ENCODE measurements at regions not wholly inside any gene's neighbourhood (a gene's known extent, or its start where the extent isn't known, plus 50 kb on each side); places are given as distances from the start of the nearest gene placed in this dataset.

- Histone ChIP-seq H3K4me3 (ENCODE audit: low read length in 2 of 2) (no peak overlapping the region), H3K27me3 (ENCODE audit: control insufficient read depth in 1 of 2, insufficient read depth in 2 of 2, low read length in 2 of 2) (peaks cover 4 to 6% of the 10 kb centered on the region in 2 donors), H3K4me1 (ENCODE audit: control insufficient read depth, insufficient read depth, low read length) (peaks cover 6% of the 10 kb centered on the region), H3K9me3 (ENCODE audit: control insufficient read depth in 2 of 2, low read length in 2 of 2) (no peaks in the 10 kb centered on the region), H3K36me3 (ENCODE audit: control insufficient read depth in 2 of 2, insufficient read depth in 2 of 2, low read length in 2 of 2) (no peaks in the 10 kb centered on the region), H3K9ac (ENCODE audit: low read length in 2 of 2) (no peak overlapping the region), H3K27ac (ENCODE audit: low read length) (no peak overlapping the region)
Observed at GRCh38 chr2:238793306-238793705, 54.6 kb upstream of the TWIST2 start.

DNA sequence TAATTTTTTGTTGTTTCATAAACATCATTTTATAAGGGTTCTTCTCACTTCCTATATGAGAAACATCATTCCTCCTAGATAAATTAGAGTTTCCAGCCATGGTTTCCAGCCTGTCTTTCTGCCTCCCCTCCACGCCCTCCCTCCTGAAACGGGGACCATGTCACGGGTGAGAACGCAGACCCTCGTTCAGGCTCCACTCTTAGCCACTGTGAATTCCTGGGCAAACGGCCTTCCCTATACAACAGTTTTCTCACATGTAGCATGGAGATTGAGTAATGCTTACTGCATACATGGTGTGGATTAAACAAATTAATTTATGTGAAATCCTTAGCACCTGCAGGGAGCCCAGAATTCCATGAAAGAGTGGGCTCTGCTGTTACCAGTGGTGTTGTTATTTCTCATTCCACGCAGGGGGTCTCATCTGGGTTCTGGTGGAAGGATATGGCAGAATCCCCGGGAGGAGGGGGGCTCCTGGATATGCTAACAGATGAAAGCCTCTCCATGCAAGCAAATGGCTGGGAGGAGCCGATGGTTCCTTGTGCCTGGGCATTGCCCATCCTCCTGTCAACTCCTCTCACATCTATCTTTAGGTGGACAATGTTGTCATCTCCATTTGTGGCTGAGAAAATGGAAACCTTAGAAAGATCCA is 54.0 kb upstream of the TWIST2 start:
- Histone ChIP-seq H3K27me3 (ENCODE audit: control insufficient read depth in 1 of 2, insufficient read depth in 2 of 2, low read length in 2 of 2) (peaks cover 4 to 6% of the 10 kb centered on the region in 2 donors), H3K4me3 (ENCODE audit: low read length in 2 of 2) (no peak overlapping the region), H3K9me3 (ENCODE audit: control insufficient read depth in 2 of 2, low read length in 2 of 2) (no peaks in the 10 kb centered on the region), H3K9ac (ENCODE audit: low read length in 2 of 2) (no peak overlapping the region), H3K4me1 (ENCODE audit: control insufficient read depth, insufficient read depth, low read length) (peaks cover 6% of the 10 kb centered on the region), H3K27ac (ENCODE audit: low read length) (no peak overlapping the region), H3K36me3 (ENCODE audit: control insufficient read depth in 2 of 2, insufficient read depth in 2 of 2, low read length in 2 of 2) (no peaks in the 10 kb centered on the region)

DNA sequence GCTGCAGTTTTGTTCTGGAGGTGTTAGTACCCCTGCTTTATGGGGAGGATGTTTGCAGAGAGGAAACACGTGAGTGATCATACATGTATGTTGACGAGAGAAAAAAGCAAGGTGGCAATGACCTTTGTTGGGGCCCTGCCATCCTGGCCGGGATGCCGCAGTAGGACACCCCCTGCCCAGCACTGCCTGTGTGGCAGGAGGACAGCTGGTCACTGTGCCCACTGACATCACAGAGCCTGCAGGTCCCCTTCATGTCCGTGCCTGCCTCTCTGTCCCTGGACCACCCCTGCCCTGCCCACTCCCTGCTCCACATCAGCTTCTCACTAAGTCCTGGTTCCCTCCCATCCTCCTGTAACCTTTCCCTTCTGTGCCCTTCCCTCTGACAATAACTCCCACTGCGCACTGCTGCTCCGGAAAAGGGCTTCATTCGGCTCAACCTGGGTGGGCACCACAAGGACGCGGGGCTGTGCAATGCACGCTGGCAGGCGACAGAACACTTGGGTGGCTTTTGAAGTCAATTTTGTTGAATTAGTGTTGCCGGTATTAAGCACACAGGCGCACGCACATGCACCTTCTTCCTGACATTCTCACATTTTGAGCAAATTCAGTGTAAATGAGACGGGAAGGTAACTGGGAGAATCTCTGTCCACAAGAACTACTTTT is 51.5 kb upstream of the TWIST2 start:
- Histone ChIP-seq H3K27ac (ENCODE audit: low read length) (no peak overlapping the region), H3K36me3 (ENCODE audit: control insufficient read depth in 2 of 2, insufficient read depth in 2 of 2, low read length in 2 of 2) (no peaks in the 10 kb centered on the region), H3K4me1 (ENCODE audit: control insufficient read depth, insufficient read depth, low read length) (no peaks in the 10 kb centered on the region), H3K4me3 (ENCODE audit: low read length in 2 of 2) (no peak overlapping the region), H3K9ac (ENCODE audit: low read length in 2 of 2) (no peak overlapping the region), H3K9me3 (ENCODE audit: control insufficient read depth in 2 of 2, low read length in 2 of 2) (no peaks in the 10 kb centered on the region), H3K27me3 (ENCODE audit: control insufficient read depth in 1 of 2, insufficient read depth in 2 of 2, low read length in 2 of 2) (peaks cover 4 to 10% of the 10 kb centered on the region in 2 donors)

- Histone ChIP-seq H3K27me3 (ENCODE audit: control insufficient read depth in 1 of 2, insufficient read depth in 2 of 2, low read length in 2 of 2) (peaks cover 7 to 10% of the 10 kb centered on the region in 2 donors), H3K4me1 (ENCODE audit: control insufficient read depth, insufficient read depth, low read length) (no peaks in the 10 kb centered on the region), H3K4me3 (ENCODE audit: low read length in 2 of 2) (no peak overlapping the region), H3K36me3 (ENCODE audit: control insufficient read depth in 2 of 2, insufficient read depth in 2 of 2, low read length in 2 of 2) (no peaks in the 10 kb centered on the region), H3K27ac (ENCODE audit: low read length) (no peak overlapping the region), H3K9ac (ENCODE audit: low read length in 2 of 2) (no peak overlapping the region), H3K9me3 (ENCODE audit: control insufficient read depth in 2 of 2, low read length in 2 of 2) (no peaks in the 10 kb centered on the region)
Observed at GRCh38 chr2:238797537-238797936, 50.3 kb upstream of the TWIST2 start.
